ENCODE measurements at regions not wholly inside any gene's neighbourhood (a gene's known extent, or its start where the extent isn't known, plus 50 kb on each side); places are given as distances from the start of the nearest gene placed in this dataset.

DNA sequence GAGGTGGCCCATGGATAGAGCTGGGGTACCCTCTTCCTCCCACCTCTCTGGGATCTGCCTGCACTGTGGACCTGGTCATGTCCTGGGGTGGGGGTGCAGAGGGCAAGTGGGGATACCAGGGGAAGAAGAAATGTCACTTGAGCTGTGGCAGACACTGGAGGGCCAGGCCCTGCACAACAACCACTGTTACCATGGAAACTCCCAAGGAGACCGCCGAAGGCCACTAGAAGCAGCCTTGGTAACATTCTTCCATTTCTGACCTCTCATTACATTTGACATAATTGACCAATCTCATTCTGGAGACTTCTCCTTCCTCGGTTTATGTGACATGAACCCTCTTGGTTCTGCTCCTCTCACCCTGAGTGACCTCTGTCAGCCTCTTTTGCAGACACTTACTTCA lies 179.9 kb upstream of the SERP2 start:
- H3K27ac ChIP-seq (ENCODE audit: low read depth): no peak overlapping the region
- Mint-ChIP-seq H3K36me3 (ENCODE audit: low read depth) (no peaks in the 10 kb centered on the region), H3K9me3 (no peaks in the 10 kb centered on the region), H3K4me1 (no peaks in the 10 kb centered on the region), H3K27me3 (ENCODE audit: insufficient read depth, low read depth, poor library complexity) (no peaks in the 10 kb centered on the region), H3K27ac (no peak overlapping the region), H3K4me3 (no peak overlapping the region)
- H3K4me2 ChIP-seq: no peak overlapping the region
- H4K20me1 ChIP-seq (replicated peaks; ENCODE audit: insufficient read depth): no peaks in the 10 kb centered on the region
- no peak for DNase-seq (ENCODE audit: low spot score)
- no peaks in the 10 kb centered on the region for H3K79me2 ChIP-seq (replicated peaks; ENCODE audit: insufficient read depth)
- ATAC-seq: no peak
- TF ChIP-seq EZH2 (IDR thresholded peaks at IDR 0.05; ENCODE audit: low read depth, unreplicated experiment) (no peak), ZNF114 (CRISPR knock-in tag; IDR thresholded peaks at IDR 0.05) (no peak), NANOG (IDR thresholded peaks at IDR 0.05; ENCODE audit: borderline replicate concordance) (no peak), CREB1 (CRISPR knock-in tag; IDR thresholded peaks at IDR 0.05; ENCODE audit: low read depth) (no peak), POLR2AphosphoS5 (IDR thresholded peaks at IDR 0.05; ENCODE audit: low read depth) (no peak), ZNF331 (CRISPR knock-in tag; IDR thresholded peaks at IDR 0.05; ENCODE audit: low read depth) (no peak), JUNB (IDR thresholded peaks at IDR 0.05; ENCODE audit: unreplicated experiment) (no peak), EZH2phosphoT487 (IDR thresholded peaks at IDR 0.05; ENCODE audit: unreplicated experiment) (no peak), STAT1 (IDR thresholded peaks at IDR 0.05; ENCODE audit: unreplicated experiment) (no peak)
- TF ChIP-seq, protein P1, sequence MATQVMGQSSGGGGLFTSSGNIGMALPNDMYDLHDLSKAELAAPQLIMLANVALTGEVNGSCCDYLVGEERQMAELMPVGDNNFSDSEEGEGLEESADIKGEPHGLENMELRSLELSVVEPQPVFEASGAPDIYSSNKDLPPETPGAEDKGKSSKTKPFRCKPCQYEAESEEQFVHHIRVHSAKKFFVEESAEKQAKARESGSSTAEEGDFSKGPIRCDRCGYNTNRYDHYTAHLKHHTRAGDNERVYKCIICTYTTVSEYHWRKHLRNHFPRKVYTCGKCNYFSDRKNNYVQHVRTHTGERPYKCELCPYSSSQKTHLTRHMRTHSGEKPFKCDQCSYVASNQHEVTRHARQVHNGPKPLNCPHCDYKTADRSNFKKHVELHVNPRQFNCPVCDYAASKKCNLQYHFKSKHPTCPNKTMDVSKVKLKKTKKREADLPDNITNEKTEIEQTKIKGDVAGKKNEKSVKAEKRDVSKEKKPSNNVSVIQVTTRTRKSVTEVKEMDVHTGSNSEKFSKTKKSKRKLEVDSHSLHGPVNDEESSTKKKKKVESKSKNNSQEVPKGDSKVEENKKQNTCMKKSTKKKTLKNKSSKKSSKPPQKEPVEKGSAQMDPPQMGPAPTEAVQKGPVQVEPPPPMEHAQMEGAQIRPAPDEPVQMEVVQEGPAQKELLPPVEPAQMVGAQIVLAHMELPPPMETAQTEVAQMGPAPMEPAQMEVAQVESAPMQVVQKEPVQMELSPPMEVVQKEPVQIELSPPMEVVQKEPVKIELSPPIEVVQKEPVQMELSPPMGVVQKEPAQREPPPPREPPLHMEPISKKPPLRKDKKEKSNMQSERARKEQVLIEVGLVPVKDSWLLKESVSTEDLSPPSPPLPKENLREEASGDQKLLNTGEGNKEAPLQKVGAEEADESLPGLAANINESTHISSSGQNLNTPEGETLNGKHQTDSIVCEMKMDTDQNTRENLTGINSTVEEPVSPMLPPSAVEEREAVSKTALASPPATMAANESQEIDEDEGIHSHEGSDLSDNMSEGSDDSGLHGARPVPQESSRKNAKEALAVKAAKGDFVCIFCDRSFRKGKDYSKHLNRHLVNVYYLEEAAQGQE (IDR thresholded peaks at IDR 0.05; ENCODE audit: unreplicated experiment): no peak
- TF ChIP-seq, protein P2, sequence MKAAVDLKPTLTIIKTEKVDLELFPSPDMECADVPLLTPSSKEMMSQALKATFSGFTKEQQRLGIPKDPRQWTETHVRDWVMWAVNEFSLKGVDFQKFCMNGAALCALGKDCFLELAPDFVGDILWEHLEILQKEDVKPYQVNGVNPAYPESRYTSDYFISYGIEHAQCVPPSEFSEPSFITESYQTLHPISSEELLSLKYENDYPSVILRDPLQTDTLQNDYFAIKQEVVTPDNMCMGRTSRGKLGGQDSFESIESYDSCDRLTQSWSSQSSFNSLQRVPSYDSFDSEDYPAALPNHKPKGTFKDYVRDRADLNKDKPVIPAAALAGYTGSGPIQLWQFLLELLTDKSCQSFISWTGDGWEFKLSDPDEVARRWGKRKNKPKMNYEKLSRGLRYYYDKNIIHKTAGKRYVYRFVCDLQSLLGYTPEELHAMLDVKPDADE (IDR thresholded peaks at IDR 0.05): no peak
- TF ChIP-seq, protein P3, sequence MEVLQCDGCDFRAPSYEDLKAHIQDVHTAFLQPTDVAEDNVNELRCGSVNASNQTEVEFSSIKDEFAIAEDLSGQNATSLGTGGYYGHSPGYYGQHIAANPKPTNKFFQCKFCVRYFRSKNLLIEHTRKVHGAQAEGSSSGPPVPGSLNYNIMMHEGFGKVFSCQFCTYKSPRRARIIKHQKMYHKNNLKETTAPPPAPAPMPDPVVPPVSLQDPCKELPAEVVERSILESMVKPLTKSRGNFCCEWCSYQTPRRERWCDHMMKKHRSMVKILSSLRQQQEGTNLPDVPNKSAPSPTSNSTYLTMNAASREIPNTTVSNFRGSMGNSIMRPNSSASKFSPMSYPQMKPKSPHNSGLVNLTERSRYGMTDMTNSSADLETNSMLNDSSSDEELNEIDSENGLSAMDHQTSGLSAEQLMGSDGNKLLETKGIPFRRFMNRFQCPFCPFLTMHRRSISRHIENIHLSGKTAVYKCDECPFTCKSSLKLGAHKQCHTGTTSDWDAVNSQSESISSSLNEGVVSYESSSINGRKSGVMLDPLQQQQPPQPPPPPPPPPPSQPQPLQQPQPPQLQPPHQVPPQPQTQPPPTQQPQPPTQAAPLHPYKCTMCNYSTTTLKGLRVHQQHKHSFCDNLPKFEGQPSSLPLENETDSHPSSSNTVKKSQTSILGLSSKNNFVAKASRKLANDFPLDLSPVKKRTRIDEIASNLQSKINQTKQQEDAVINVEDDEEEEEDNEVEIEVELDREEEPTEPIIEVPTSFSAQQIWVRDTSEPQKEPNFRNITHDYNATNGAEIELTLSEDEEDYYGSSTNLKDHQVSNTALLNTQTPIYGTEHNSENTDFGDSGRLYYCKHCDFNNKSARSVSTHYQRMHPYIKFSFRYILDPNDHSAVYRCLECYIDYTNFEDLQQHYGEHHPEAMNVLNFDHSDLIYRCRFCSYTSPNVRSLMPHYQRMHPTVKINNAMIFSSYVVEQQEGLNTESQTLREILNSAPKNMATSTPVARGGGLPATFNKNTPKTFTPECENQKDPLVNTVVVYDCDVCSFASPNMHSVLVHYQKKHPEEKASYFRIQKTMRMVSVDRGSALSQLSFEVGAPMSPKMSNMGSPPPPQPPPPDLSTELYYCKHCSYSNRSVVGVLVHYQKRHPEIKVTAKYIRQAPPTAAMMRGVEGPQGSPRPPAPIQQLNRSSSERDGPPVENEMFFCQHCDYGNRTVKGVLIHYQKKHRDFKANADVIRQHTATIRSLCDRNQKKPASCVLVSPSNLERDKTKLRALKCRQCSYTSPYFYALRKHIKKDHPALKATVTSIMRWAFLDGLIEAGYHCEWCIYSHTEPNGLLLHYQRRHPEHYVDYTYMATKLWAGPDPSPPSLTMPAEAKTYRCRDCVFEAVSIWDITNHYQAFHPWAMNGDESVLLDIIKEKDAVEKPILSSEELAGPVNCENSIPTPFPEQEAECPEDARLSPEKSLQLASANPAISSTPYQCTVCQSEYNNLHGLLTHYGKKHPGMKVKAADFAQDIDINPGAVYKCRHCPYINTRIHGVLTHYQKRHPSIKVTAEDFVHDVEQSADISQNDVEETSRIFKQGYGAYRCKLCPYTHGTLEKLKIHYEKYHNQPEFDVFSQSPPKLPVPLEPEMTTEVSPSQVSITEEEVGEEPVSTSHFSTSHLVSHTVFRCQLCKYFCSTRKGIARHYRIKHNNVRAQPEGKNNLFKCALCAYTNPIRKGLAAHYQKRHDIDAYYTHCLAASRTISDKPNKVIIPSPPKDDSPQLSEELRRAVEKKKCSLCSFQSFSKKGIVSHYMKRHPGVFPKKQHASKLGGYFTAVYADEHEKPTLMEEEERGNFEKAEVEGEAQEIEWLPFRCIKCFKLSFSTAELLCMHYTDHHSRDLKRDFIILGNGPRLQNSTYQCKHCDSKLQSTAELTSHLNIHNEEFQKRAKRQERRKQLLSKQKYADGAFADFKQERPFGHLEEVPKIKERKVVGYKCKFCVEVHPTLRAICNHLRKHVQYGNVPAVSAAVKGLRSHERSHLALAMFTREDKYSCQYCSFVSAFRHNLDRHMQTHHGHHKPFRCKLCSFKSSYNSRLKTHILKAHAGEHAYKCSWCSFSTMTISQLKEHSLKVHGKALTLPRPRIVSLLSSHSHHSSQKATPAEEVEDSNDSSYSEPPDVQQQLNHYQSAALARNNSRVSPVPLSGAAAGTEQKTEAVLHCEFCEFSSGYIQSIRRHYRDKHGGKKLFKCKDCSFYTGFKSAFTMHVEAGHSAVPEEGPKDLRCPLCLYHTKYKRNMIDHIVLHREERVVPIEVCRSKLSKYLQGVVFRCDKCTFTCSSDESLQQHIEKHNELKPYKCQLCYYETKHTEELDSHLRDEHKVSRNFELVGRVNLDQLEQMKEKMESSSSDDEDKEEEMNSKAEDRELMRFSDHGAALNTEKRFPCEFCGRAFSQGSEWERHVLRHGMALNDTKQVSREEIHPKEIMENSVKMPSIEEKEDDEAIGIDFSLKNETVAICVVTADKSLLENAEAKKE (CRISPR knock-in tag; IDR thresholded peaks at IDR 0.05): no peak
- TF ChIP-seq, protein P4, sequence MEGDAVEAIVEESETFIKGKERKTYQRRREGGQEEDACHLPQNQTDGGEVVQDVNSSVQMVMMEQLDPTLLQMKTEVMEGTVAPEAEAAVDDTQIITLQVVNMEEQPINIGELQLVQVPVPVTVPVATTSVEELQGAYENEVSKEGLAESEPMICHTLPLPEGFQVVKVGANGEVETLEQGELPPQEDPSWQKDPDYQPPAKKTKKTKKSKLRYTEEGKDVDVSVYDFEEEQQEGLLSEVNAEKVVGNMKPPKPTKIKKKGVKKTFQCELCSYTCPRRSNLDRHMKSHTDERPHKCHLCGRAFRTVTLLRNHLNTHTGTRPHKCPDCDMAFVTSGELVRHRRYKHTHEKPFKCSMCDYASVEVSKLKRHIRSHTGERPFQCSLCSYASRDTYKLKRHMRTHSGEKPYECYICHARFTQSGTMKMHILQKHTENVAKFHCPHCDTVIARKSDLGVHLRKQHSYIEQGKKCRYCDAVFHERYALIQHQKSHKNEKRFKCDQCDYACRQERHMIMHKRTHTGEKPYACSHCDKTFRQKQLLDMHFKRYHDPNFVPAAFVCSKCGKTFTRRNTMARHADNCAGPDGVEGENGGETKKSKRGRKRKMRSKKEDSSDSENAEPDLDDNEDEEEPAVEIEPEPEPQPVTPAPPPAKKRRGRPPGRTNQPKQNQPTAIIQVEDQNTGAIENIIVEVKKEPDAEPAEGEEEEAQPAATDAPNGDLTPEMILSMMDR (conservative IDR thresholded peaks at IDR 0.05; ENCODE audit: low read depth in 2 of 2): no peak
- no peaks in the 10 kb centered on the region for H3K36me3 ChIP-seq (ENCODE audit: insufficient read depth)
- H3K4me1 ChIP-seq (ENCODE audit: insufficient read depth): no peaks in the 10 kb centered on the region
- no peaks in the 10 kb centered on the region for H3F3A ChIP-seq (replicated peaks; ENCODE audit: low read depth)
- H3K9me2 ChIP-seq (ENCODE audit: insufficient read depth): peaks cover 12% of the 10 kb centered on the region; the same call in 1 of the 2 replicates
- H2AFZ ChIP-seq: no peak overlapping the region
- H3K4me3 ChIP-seq: no peak overlapping the region
- H3K27me3 ChIP-seq (ENCODE audit: insufficient read depth): no peaks in the 10 kb centered on the region
